ENCODE measurements at regions not wholly inside any gene's neighbourhood (a gene's known extent, or its start where the extent isn't known, plus 50 kb on each side); places are given as distances from the start of the nearest gene placed in this dataset.

- TF ChIP-seq EZH2 (IDR thresholded peaks at IDR 0.05; ENCODE audit: low read length, missing control alignments), result no peak
- TF ChIP-seq, protein P1, sequence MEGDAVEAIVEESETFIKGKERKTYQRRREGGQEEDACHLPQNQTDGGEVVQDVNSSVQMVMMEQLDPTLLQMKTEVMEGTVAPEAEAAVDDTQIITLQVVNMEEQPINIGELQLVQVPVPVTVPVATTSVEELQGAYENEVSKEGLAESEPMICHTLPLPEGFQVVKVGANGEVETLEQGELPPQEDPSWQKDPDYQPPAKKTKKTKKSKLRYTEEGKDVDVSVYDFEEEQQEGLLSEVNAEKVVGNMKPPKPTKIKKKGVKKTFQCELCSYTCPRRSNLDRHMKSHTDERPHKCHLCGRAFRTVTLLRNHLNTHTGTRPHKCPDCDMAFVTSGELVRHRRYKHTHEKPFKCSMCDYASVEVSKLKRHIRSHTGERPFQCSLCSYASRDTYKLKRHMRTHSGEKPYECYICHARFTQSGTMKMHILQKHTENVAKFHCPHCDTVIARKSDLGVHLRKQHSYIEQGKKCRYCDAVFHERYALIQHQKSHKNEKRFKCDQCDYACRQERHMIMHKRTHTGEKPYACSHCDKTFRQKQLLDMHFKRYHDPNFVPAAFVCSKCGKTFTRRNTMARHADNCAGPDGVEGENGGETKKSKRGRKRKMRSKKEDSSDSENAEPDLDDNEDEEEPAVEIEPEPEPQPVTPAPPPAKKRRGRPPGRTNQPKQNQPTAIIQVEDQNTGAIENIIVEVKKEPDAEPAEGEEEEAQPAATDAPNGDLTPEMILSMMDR (conservative IDR thresholded peaks at IDR 0.05 in 1 of 2, IDR thresholded peaks at IDR 0.05 in 1 of 2; ENCODE audit: low read depth in 1 of 2, low read length in 2 of 2), result no peak
- Histone ChIP-seq H3K9ac (ENCODE audit: insufficient read depth, low read length) (no peak overlapping the region), H3K4me3 (replicated peaks in 1 of 4; ENCODE audit: control extremely low read depth in 1 of 4, insufficient read depth in 1 of 4, low read depth in 3 of 4, low read length in 4 of 4) (no peak overlapping the region), H3K27ac (ENCODE audit: insufficient read depth, low read length) (no peak overlapping the region), H4K20me1 (ENCODE audit: control insufficient read depth, extremely low read depth, insufficient read depth, low read length) (no peaks in the 10 kb centered on the region), H3K27me3 (ENCODE audit: control insufficient read depth, insufficient read depth, low read length) (no peaks in the 10 kb centered on the region), H2AFZ (ENCODE audit: low read length) (no peak overlapping the region), H3K79me2 (ENCODE audit: control insufficient read depth, insufficient read depth, low read length) (no peaks in the 10 kb centered on the region), H3K4me1 (ENCODE audit: control insufficient read depth, extremely low read depth, insufficient read depth, low read length) (no peaks in the 10 kb centered on the region), H3K4me2 (ENCODE audit: extremely low read depth, insufficient read depth, low read length) (no peak overlapping the region), H3K9me3 (ENCODE audit: control insufficient read depth, insufficient read depth, low read depth, low read length) (no peaks in the 10 kb centered on the region), H3K36me3 (ENCODE audit: control insufficient read depth, insufficient read depth, low read length) (no peaks in the 10 kb centered on the region)
- no peak for DNase-seq (ENCODE audit: low read depth in 2 of 2)
Measured at GRCh38 chr3:20564966-20565365, 379.0 kb upstream of the SGO1 start.

DNA sequence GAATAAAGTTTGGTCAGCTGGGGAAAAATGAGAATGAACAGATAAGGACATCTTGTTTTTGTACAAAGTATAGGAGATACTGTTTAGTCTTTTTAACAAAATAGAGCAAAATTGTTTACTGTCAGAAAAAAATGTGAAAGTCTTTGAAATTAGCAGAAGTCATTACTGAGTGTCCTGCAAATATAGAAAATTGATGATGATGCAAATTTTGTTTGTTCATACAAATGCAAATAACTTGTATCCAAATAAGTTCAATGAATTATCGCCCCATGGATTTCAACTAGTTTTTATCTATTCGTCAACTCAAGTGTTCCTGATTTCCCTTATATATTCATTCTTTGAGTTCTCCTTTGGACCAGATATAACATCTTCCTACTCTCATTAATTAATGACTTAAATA is 378.0 kb upstream of the SGO1 start:
- Histone ChIP-seq H3K9me3 (ENCODE audit: control insufficient read depth, insufficient read depth, low read depth, low read length) (no peaks in the 10 kb centered on the region), H3K79me2 (ENCODE audit: control insufficient read depth, insufficient read depth, low read length) (no peaks in the 10 kb centered on the region), H2AFZ (ENCODE audit: low read length) (no peak overlapping the region), H3K36me3 (ENCODE audit: control insufficient read depth, insufficient read depth, low read length) (no peaks in the 10 kb centered on the region), H3K4me3 (replicated peaks in 1 of 4; ENCODE audit: control extremely low read depth in 1 of 4, insufficient read depth in 1 of 4, low read depth in 3 of 4, low read length in 4 of 4) (no peak overlapping the region), H3K4me1 (ENCODE audit: control insufficient read depth, extremely low read depth, insufficient read depth, low read length) (no peaks in the 10 kb centered on the region), H3K27me3 (ENCODE audit: control insufficient read depth, insufficient read depth, low read length) (no peaks in the 10 kb centered on the region), H3K9ac (ENCODE audit: insufficient read depth, low read length) (no peak overlapping the region), H3K4me2 (ENCODE audit: extremely low read depth, insufficient read depth, low read length) (no peak overlapping the region), H3K27ac (ENCODE audit: insufficient read depth, low read length) (no peak overlapping the region), H4K20me1 (ENCODE audit: control insufficient read depth, extremely low read depth, insufficient read depth, low read length) (no peaks in the 10 kb centered on the region)
- DNase-seq (ENCODE audit: low read depth in 2 of 2), result no peak
- TF ChIP-seq, protein P1 (conservative IDR thresholded peaks at IDR 0.05 in 1 of 2, IDR thresholded peaks at IDR 0.05 in 1 of 2; ENCODE audit: low read depth in 1 of 2, low read length in 2 of 2), result no peak
- TF ChIP-seq EZH2 (IDR thresholded peaks at IDR 0.05; ENCODE audit: low read length, missing control alignments), result no peak

GRCh38 chr3:20563251-20563650 is 377.2 kb upstream of the SGO1 start:
- Histone ChIP-seq H3K4me1 (ENCODE audit: control insufficient read depth, extremely low read depth, insufficient read depth, low read length) (no peaks in the 10 kb centered on the region), H3K79me2 (ENCODE audit: control insufficient read depth, insufficient read depth, low read length) (no peaks in the 10 kb centered on the region), H3K27me3 (ENCODE audit: control insufficient read depth, insufficient read depth, low read length) (no peaks in the 10 kb centered on the region), H3K9ac (ENCODE audit: insufficient read depth, low read length) (no peak overlapping the region), H3K9me3 (ENCODE audit: control insufficient read depth, insufficient read depth, low read depth, low read length) (no peaks in the 10 kb centered on the region), H3K27ac (ENCODE audit: insufficient read depth, low read length) (no peak overlapping the region), H3K36me3 (ENCODE audit: control insufficient read depth, insufficient read depth, low read length) (no peaks in the 10 kb centered on the region), H3K4me3 (replicated peaks in 1 of 4; ENCODE audit: control extremely low read depth in 1 of 4, insufficient read depth in 1 of 4, low read depth in 3 of 4, low read length in 4 of 4) (no peak overlapping the region), H2AFZ (ENCODE audit: low read length) (no peak overlapping the region), H3K4me2 (ENCODE audit: extremely low read depth, insufficient read depth, low read length) (no peak overlapping the region), H4K20me1 (ENCODE audit: control insufficient read depth, extremely low read depth, insufficient read depth, low read length) (no peaks in the 10 kb centered on the region)
- TF ChIP-seq, protein P1 (conservative IDR thresholded peaks at IDR 0.05 in 1 of 2, IDR thresholded peaks at IDR 0.05 in 1 of 2; ENCODE audit: low read depth in 1 of 2, low read length in 2 of 2), result no peak
- TF ChIP-seq EZH2 (IDR thresholded peaks at IDR 0.05; ENCODE audit: low read length, missing control alignments), result no peak
- no peak for DNase-seq (ENCODE audit: low read depth in 2 of 2)

Measured in fibroblast of lung (primary cell).